ENCODE measurements at regions not wholly inside any gene's neighbourhood (a gene's known extent, or its start where the extent isn't known, plus 50 kb on each side); places are given as distances from the start of the nearest gene placed in this dataset.

DNA sequence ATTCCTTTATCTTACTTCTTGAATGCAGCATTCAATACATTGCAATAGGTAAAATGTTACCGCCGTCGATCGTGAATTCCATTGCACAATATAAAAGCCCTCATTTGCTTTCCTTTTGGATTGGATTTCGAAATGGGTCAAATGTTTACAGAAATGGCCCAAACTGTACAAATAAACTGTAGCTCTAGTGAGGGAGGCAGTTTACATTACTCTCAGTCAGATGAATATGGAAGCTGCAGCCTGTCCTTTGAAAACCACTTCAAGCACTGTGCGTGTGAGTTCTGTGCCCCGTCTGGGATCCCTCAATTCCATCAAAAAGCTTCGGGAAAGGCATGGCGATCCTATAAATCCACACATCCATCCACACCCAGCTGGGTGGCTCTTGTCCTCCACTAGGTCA lies 258.6 kb upstream of the FOXF1 start:
- TF ChIP-seq POLR2A (IDR thresholded peaks at IDR 0.05; ENCODE audit: low read depth, low read length): no peak
- no peak for TF ChIP-seq POLR2AphosphoS5 (IDR thresholded peaks at IDR 0.05; ENCODE audit: low read depth, low read length)
- no peak for TF ChIP-seq TAF1 (IDR thresholded peaks at IDR 0.05; ENCODE audit: low read depth, low read length)
